ENCODE measurements at regions not wholly inside any gene's neighbourhood (a gene's known extent, or its start where the extent isn't known, plus 50 kb on each side); places are given as distances from the start of the nearest gene placed in this dataset.

GRCh38 chr13:40486518-40487163, 179.8 kb downstream of the FOXO1 start:
- TF ChIP-seq SIN3A (IDR thresholded peaks at IDR 0.05; ENCODE audit: borderline replicate concordance, insufficient read depth, low read length) (no peak), POLR2AphosphoS5 (IDR thresholded peaks at IDR 0.05; ENCODE audit: low read depth, low read length) (no peak)

All from PFSK-1 (cell line).